Activated naive CD4-positive, alpha-beta T cell treated with anti-CD3 and anti-CD28 coated beads, Interleukin-2, amount 50 U/mL, for 16 hours (primary cell): ENCODE measurements at regions not wholly inside any gene's neighbourhood (a gene's known extent, or its start where the extent isn't known, plus 50 kb on each side); places are given as distances from the start of the nearest gene placed in this dataset.

Source experiments
- DNase-seq: peaks from one replicate; pipeline ENCODE4 v3.0.0-alpha.2; 2020

GRCh38 chr6:43879722-43880121 lies 109.7 kb downstream of the VEGFA start:
- no peak for DNase-seq

GRCh38 chr6:43878823-43879495 lies 108.9 kb downstream of the VEGFA start:
- DNase-seq = no peak

GRCh38 chr6:43878127-43878634 lies 108.2 kb downstream of the VEGFA start:
- no peak for DNase-seq

- no peak for DNase-seq
Measured at GRCh38 chr6:43877463-43878126, 107.6 kb downstream of the VEGFA start.

- DNase-seq = no peak
Measured at GRCh38 chr6:43877036-43877435, 107.0 kb downstream of the VEGFA start.

GRCh38 chr6:43876602-43877001 lies 106.6 kb downstream of the VEGFA start:
- DNase-seq = no peak

GRCh38 chr6:43875849-43876572 lies 106.0 kb downstream of the VEGFA start:
- DNase-seq = no peak

GRCh38 chr6:43874814-43875590 lies 105.0 kb downstream of the VEGFA start:
- no peak for DNase-seq

GRCh38 chr6:43873806-43874714 lies 104.0 kb downstream of the VEGFA start:
- DNase-seq = no peak

GRCh38 chr6:43871933-43872332 lies 101.9 kb downstream of the VEGFA start:
- DNase-seq = no peak

- DNase-seq = no peak
Measured at GRCh38 chr6:43871284-43871683, 101.3 kb downstream of the VEGFA start.

GRCh38 chr6:43870660-43871061 lies 100.7 kb downstream of the VEGFA start:
- DNase-seq = no peak

GRCh38 chr6:43869792-43870659 lies 100.0 kb downstream of the VEGFA start:
- DNase-seq = no peak

GRCh38 chr6:43869079-43869710 lies 99.2 kb downstream of the VEGFA start:
- DNase-seq = no peak

- no peak for DNase-seq
Measured at GRCh38 chr6:43868467-43868866, 98.5 kb downstream of the VEGFA start.

GRCh38 chr6:43867996-43868395 lies 98.0 kb downstream of the VEGFA start:
- no peak for DNase-seq

- no peak for DNase-seq
Measured at GRCh38 chr6:43867246-43867645, 97.2 kb downstream of the VEGFA start.

- DNase-seq = no peak
Measured at GRCh38 chr6:43865932-43866645, 96.1 kb downstream of the VEGFA start.

GRCh38 chr6:43865086-43865485 lies 95.1 kb downstream of the VEGFA start:
- no peak for DNase-seq

- DNase-seq = no peak
Measured at GRCh38 chr6:43862925-43863324, 92.9 kb downstream of the VEGFA start.
